K562 (cell line): ENCODE measurements at regions not wholly inside any gene's neighbourhood (a gene's known extent, or its start where the extent isn't known, plus 50 kb on each side); places are given as distances from the start of the nearest gene placed in this dataset.
"Not testable (repeated sequence)": the region's sequence is repeated elsewhere in the genome, so short reads cannot be mapped to it uniquely, and the experiment has no call there.

Experiments
- ATAC-seq: fragments of 200-7000 bp; cut with Tn5 transposase; 3 replicates; pipeline ENCODE4 v1.9.1; 2020; ENCODE audit warnings: moderate library complexity
- BruUV-seq: library from RNA; stranded (reverse); fragments of 400-500 nt; replicated peaks from 2 replicates; lab custom pipeline; 2021; lab: Mats Ljungman, UMichigan
- CTCF ChIA-PET: fragments of 300-600 bp; formaldehyde crosslinking; extraction: SDS; loops from one replicate; lab custom pipeline; 2021; ENCODE audit warnings: low intra/inter-chr PET ratio; lab: Yijun Ruan, JAX
- POLR2A ChIA-PET: fragments of 300-600, 350-650 bp; sonication (Branson Sonifier 250); formaldehyde crosslinking; extraction: SDS; loops from one replicate; lab custom pipeline; 2021; ENCODE audit warnings: antibody characterized with exemption, inconsistent platforms; lab: Yijun Ruan, JAX
- DNase-seq, 4 experiments: peaks; one replicate each; pipeline versions ENCODE4 v3.0.0 to v3.0.0-alpha.2; 2011 to 2018; ENCODE audit warnings: low spot score in 3 of 4, mixed read lengths in 3 of 4; ENCODE audit errors: extremely low read depth in 1 of 4
- FAIRE-seq: peaks from 2 replicates; lab custom pipeline; 2011; peaks lifted over from hg19 to GRCh38; lab: Jason Lieb, UNC
- H2AFZ ChIP-seq: 2 replicates; pipeline ENCODE4 v1.6.0; 2011; ENCODE audit warnings: low read depth, low read length, control low read depth, inconsistent platforms
- H3K27ac ChIP-seq: fragments of 200-600 bp; 3 replicates; pipeline ENCODE4 v1.8.0; 2011; ENCODE audit warnings: low read depth, mild to moderate bottlenecking, control low read depth, inconsistent platforms, low read length, moderate library complexity, mixed read lengths; ENCODE audit errors: extremely low read depth
- H3K27me3 ChIP-seq, 2 experiments: fragments of 300-600 bp in 1 of 2; 2 replicates in 1 of 2; 3 replicates in 1 of 2; pipeline versions ENCODE4 v1.6.0 to v1.8.0; 2011; ENCODE audit warnings: inconsistent platforms in 2 of 2, low read length in 2 of 2, mild to moderate bottlenecking in 1 of 2, mixed read lengths in 1 of 2, moderate library complexity in 1 of 2; ENCODE audit not compliant: control insufficient read depth in 2 of 2, insufficient read depth in 2 of 2
- H3K36me3 ChIP-seq: fragments of 300-600 bp; 3 replicates; pipeline ENCODE4 v1.8.0; 2011; ENCODE audit warnings: mild to moderate bottlenecking, low read length, inconsistent platforms; ENCODE audit not compliant: control insufficient read depth, insufficient read depth
- H3K4me1 ChIP-seq, 2 experiments: fragments of 200-600 bp in 1 of 2; replicated peaks in 1 of 2; 2 replicates in 1 of 2; 3 replicates in 1 of 2; pipeline versions ENCODE4 v1.5.1 to v1.8.0; 2011; ENCODE audit warnings: inconsistent platforms in 2 of 2, low read length in 2 of 2, mild to moderate bottlenecking in 1 of 2, mixed read lengths in 1 of 2, moderate library complexity in 1 of 2; ENCODE audit not compliant: control insufficient read depth in 2 of 2, insufficient read depth in 2 of 2
- H3K4me2 ChIP-seq: 2 replicates; pipeline ENCODE4 v1.6.1; 2011; ENCODE audit warnings: low read length, control low read depth, inconsistent platforms, mixed read lengths; ENCODE audit not compliant: insufficient read depth
- H3K4me3 ChIP-seq: fragments of 200-600 bp; sonication (generic), shearing (Covaris generic); 2 replicates; pipeline ENCODE4 v1.5.1; 2016; ENCODE audit warnings: control low read depth, inconsistent platforms
- H3K79me2 ChIP-seq: fragments of 200-600 bp; 3 replicates; pipeline ENCODE4 v1.8.0; 2011; ENCODE audit warnings: low read length, inconsistent platforms; ENCODE audit not compliant: control insufficient read depth, insufficient read depth
- H3K9ac ChIP-seq, 2 experiments: 2 replicates each; pipeline versions ENCODE4 v1.6.0 to v1.6.1; 2011; ENCODE audit warnings: low read depth in 2 of 2, low read length in 2 of 2, control low read depth in 1 of 2, inconsistent platforms in 1 of 2, mild to moderate bottlenecking in 1 of 2, mixed read lengths in 1 of 2; ENCODE audit not compliant: insufficient read depth in 1 of 2
- H3K9me1 ChIP-seq: one replicate; pipeline ENCODE4 v1.6.0; 2011; ENCODE audit warnings: inconsistent platforms, mild to moderate bottlenecking, low read length, moderate library complexity; ENCODE audit not compliant: control insufficient read depth, insufficient read depth
- H3K9me3 ChIP-seq: replicated peaks from 2 replicates; pipeline ENCODE4 v1.5.1; 2011; ENCODE audit warnings: low read depth, low read length, inconsistent platforms; ENCODE audit not compliant: control insufficient read depth, insufficient read depth
- H4K20me1 ChIP-seq: replicated peaks from 2 replicates; pipeline ENCODE4 v1.6.1; 2011; ENCODE audit warnings: low read length, inconsistent platforms, mixed read lengths; ENCODE audit not compliant: control insufficient read depth, insufficient read depth
- C11orf30 ChIP-seq: fragments of 450-650 bp; IDR thresholded peaks from 2 replicates; pipeline ENCODE4 v1.6.1; 2016; ENCODE audit warnings: low read depth, mild to moderate bottlenecking
- CBFA2T3 ChIP-seq: fragments of 450-650 bp; IDR thresholded peaks from 2 replicates; pipeline ENCODE4 v1.6.1; 2017
- CBX3 ChIP-seq, 2 experiments: IDR thresholded peaks; 1 replicate in 1 of 2; 2 replicates in 1 of 2; pipeline ENCODE4 v1.6.1; 2012; ENCODE audit warnings: inconsistent platforms in 2 of 2, low read length in 2 of 2, borderline replicate concordance in 1 of 2, control low read depth in 1 of 2
- DPF2 ChIP-seq: fragments of 450-650 bp; IDR thresholded peaks from 2 replicates; pipeline ENCODE4 v1.6.1; 2016
- HDAC1 ChIP-seq, 2 experiments: fragments of 450-650 bp; IDR thresholded peaks; 2 replicates each; pipeline ENCODE4 v1.6.1; 2016 to 2017; ENCODE audit warnings: inconsistent platforms in 1 of 2, mild to moderate bottlenecking in 1 of 2, moderate library complexity in 1 of 2
- MAFG ChIP-seq: fragments of 450-650 bp; conservative IDR thresholded peaks from 2 replicates; pipeline ENCODE4 v1.6.1; 2016; ENCODE audit warnings: missing genetic modification characterization, missing compliant biosample characterization
- NCOA1 ChIP-seq: fragments of 450-650 bp; IDR thresholded peaks from 2 replicates; pipeline ENCODE4 v1.6.1; 2016; ENCODE audit warnings: low read depth
- NFE2 ChIP-seq: IDR thresholded peaks from 2 replicates; pipeline ENCODE4 v1.6.1; 2014; ENCODE audit warnings: antibody characterized with exemption, low read depth
- NFIC ChIP-seq: fragments of 450-650 bp; IDR thresholded peaks from 2 replicates; pipeline ENCODE4 v1.6.1; 2017; ENCODE audit warnings: mild to moderate bottlenecking, inconsistent platforms
- NR2C2 ChIP-seq, 2 experiments: fragments of 200-800 bp in 1 of 2; sonication (Bioruptor generic) in 1 of 2; sonication (generic) in 1 of 2; formaldehyde crosslinking in 1 of 2; IDR thresholded peaks; 2 replicates each; pipeline versions ENCODE4 v1.6.1 to v1.8.0; 2016 to 2022; ENCODE audit warnings: mild to moderate bottlenecking in 1 of 2, missing compliant biosample characterization in 1 of 2, missing genetic modification characterization in 1 of 2, missing genetic modification reagents in 1 of 2
- SMARCA4 ChIP-seq: fragments of 450-650 bp; IDR thresholded peaks from 2 replicates; pipeline ENCODE4 v1.6.1; 2016
- TEAD4 ChIP-seq, 2 experiments: sonication (generic) in 1 of 2; formaldehyde crosslinking in 1 of 2; IDR thresholded peaks; 2 replicates each; pipeline versions ENCODE4 v1.6.1 to v1.8.0; 2012 to 2022; ENCODE audit warnings: borderline replicate concordance in 1 of 2, inconsistent platforms in 1 of 2, low read length in 1 of 2, mild to moderate bottlenecking in 1 of 2, missing genetic modification reagents in 1 of 2
- ZNF140 ChIP-seq: fragments of 250-450 bp; sonication (Bioruptor Pico); IDR thresholded peaks from 2 replicates; pipeline ENCODE4 v1.8.0; 2021; ENCODE audit warnings: moderate library complexity, mild to moderate bottlenecking, inconsistent platforms
- ZNF316 ChIP-seq: fragments of 450-650 bp; IDR thresholded peaks from 2 replicates; pipeline ENCODE4 v1.6.1; 2016
- in situ Hi-C: fragments of 300-500 bp; cut with MboI; formaldehyde crosslinking; loops from 4 replicates; pipeline ENCODE4 v1.15.0; 2018; ENCODE audit warnings: inconsistent platforms, mixed read lengths
- intact Hi-C: fragments of 100-400 bp; cut with micrococcal nuclease; formaldehyde crosslinking; loops from 2 replicates; pipeline ENCODE4 v1.14.2; 2022

DNA sequence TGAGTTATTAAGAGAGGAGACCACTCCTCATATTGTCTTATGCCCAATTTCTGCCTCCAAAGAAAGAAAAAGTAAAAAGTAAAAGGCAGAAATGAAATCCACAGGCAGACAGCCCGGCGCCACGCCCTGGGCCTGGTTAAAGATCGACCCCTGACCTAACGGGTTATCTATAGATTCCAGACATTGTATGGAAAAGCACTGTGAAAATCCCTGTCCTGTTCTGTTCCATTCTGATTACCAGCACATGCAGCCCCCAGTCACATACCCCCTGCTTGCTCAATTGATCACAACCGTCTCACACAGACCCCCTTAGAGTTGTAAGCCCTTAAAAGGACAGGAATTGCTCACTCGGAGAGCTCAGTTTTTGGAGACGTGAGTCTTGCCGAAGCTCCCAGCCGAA, 1086.6 kb upstream of the INTU start (continued):
- not testable (repeated sequence) for TF ChIP-seq NR2C2 (CRISPR knock-in tag; IDR thresholded peaks at IDR 0.05); TEAD4 (CRISPR knock-in tag; IDR thresholded peaks at IDR 0.05; ENCODE audit: borderline replicate concordance)
- TF ChIP-seq NR2C2 (tag; IDR thresholded peaks at IDR 0.05) (peak; percentile 21; the same call in 1 of the 2 replicates), NFIC (peak; percentile 47; the same call in 1 of the 2 replicates), SMARCA4 (peak; percentile 63), HDAC1 (IDR thresholded peaks at IDR 0.05) (peak in 1 of 2 experiments; percentile 58; a peak in 1 of 4 replicates), DPF2 (peak; percentile 65; the same call in 1 of the 2 replicates), TEAD4 (IDR thresholded peaks at IDR 0.05; ENCODE audit: low read length) (peak; percentile 51; the same call in 1 of the 2 replicates), CBX3 (IDR thresholded peaks at IDR 0.05; ENCODE audit: borderline replicate concordance in 1 of 2, low read length in 2 of 2) (peak in 1 of 2 experiments; percentile 43; a peak in 1 of 3 replicates), NCOA1 (0 out of 2 replicates have a peak, but pooled peaks have one; percentile 21), CBFA2T3 (peak; percentile 88)
- TF ChIP-seq, all 486 proteins: peak for 26; not testable (repeated sequence) for 460

DNA sequence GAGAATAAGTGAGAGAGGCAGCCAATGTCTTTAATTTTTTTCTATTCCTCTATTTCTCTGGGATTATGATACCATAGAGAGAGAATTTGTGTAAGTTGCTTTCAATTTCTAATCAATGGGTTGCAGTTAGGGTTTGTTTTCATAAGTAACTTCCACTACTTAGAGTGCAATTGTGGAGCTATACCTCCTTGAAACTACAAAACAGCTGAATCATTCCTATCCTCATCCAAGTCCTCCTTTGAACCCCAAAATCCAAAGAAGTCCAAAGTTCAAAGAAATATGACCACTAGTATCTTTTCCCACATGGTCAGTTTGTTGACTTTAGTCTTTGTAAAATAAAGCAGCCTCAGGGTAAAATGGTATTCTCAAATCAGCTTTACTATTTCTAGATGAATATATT, 1085.4 kb upstream of the INTU start:
- Histone ChIP-seq H3K36me3 (peaks cover 21% of the 10 kb centered on the region; the same call in 2 of the 3 replicates), H3K27me3 (no peaks in the 10 kb centered on the region), H3K9me1 (no peaks in the 10 kb centered on the region), H3K4me3 (no peak overlapping the region), H3K9ac (no peak overlapping the region), H3K79me2 (peaks cover 68% of the 10 kb centered on the region), H2AFZ (no peak overlapping the region), H3K9me3 (no peaks in the 10 kb centered on the region; the same call in none of the 2 replicates), H3K27ac (no peak overlapping the region), H3K4me1 (peaks cover 0 to 6% of the 10 kb centered on the region in 2 experiments; a peak in 2 of 5 replicates), H3K4me2 (no peak overlapping the region), H4K20me1 (no peaks in the 10 kb centered on the region)
- ChIA-PET CTCF (no interaction called here), POLR2A (interaction anchor here (0.6 kb wide), 1 partner anchor 755 kb away, joined by 3 read pairs; no protein-coding TSS in a partner anchor)
- intact Hi-C loops (no loop called here), in situ Hi-C loops (no loop called here)
- TF ChIP-seq MAFG (tag) (peak; percentile 55; the same call in 1 of the 2 replicates), ZNF140 (CRISPR knock-in tag) (no peak), NFE2 (peak; percentile 62), C11orf30 (peak; percentile 35), ZNF316 (peak; percentile 41)
- ATAC-seq (peak; percentile 28; the same call in 1 of the 3 replicates), DNase-seq (no peak), FAIRE-seq (peak; percentile 11)
- BruUV-seq = no TSS peak
